Astrocyte of the cerebellum (primary cell): ENCODE measurements at regions not wholly inside any gene's neighbourhood (a gene's known extent, or its start where the extent isn't known, plus 50 kb on each side); places are given as distances from the start of the nearest gene placed in this dataset.
"Not testable (repeated sequence)": the region's sequence is repeated elsewhere in the genome, so short reads cannot be mapped to it uniquely, and the experiment has no call there.

Experiments used
- DNase-seq: peaks from one replicate; pipeline ENCODE4 v3.0.0-alpha.2; 2011; ENCODE audit warnings: low read depth
- H3K4me3 ChIP-seq: 2 replicates; pipeline ENCODE4 v1.5.1; 2011; ENCODE audit warnings: mild to moderate bottlenecking, low read depth, low read length, moderate library complexity
- CTCF ChIP-seq: IDR thresholded peaks from 2 replicates; pipeline ENCODE4 v1.5.1; 2012; ENCODE audit warnings: low read length, low read depth, moderate library complexity, mild to moderate bottlenecking; ENCODE audit errors: missing control alignments
- in situ Hi-C: cut with HindIII; loops from 2 replicates; pipeline ENCODE4 v1.10.0; 2017; ENCODE audit warnings: low sequenced_read_pairs

DNA sequence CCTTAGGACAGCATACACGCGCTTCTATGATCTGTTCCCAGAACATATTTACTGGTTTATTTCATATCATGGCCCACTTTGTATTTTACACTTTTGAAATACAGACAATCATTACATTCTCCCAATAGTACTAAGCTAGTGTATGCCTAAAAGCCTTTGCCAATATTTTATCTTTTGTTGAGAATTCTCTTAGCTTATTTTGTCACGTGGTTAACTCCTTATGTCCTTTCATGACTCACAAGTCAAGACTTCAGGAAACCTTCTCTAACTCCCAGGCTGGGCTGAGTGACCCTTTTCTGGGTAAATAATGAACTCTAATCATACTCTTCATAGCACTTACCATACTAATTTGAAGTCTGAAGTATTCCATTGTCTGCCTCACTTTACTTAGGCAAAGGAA lies 444.8 kb downstream of the ZNF33B start:
- in situ Hi-C loops, DNase-seq, H3K4me3 ChIP-seq: not testable (repeated sequence)

DNA sequence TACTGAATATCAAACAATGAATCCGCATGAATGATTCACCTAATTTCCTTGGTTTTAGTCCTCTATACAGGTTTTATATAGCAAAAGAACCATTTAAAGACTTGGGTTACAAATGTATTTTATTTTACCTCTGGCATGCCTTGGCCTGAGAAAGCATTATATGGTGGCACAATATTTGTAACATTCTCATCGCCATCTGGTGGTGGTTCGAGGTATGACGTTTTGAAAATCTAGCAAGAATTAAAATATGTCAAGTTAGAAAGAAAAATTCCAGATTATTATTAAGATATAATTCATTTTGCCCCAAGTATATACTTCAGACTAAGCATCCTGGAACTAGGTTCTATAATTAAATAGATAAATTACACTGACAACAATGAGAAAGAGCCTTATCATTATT lies 445.9 kb downstream of the ZNF33B start:
- DNase-seq, H3K4me3 ChIP-seq, in situ Hi-C loops: not testable (repeated sequence)
- TF ChIP-seq CTCF, result peak; percentile 24

GRCh38 chr10:42187501-42188195 lies 450.7 kb downstream of the ZNF33B start:
- DNase-seq, H3K4me3 ChIP-seq, in situ Hi-C loops: not testable (repeated sequence)

- H3K4me3 ChIP-seq, DNase-seq, in situ Hi-C loops: not testable (repeated sequence)
- peak; percentile 26 for TF ChIP-seq CTCF
Observed at GRCh38 chr10:42177793-42178689, 460.3 kb downstream of the ZNF33B start.

- in situ Hi-C loops, result no loop called here
- no peak overlapping the region for H3K4me3 ChIP-seq
- no peak for TF ChIP-seq CTCF
- DNase-seq, result no peak
Observed at GRCh38 chr10:42177077-42177792, 461.1 kb downstream of the ZNF33B start.

DNA sequence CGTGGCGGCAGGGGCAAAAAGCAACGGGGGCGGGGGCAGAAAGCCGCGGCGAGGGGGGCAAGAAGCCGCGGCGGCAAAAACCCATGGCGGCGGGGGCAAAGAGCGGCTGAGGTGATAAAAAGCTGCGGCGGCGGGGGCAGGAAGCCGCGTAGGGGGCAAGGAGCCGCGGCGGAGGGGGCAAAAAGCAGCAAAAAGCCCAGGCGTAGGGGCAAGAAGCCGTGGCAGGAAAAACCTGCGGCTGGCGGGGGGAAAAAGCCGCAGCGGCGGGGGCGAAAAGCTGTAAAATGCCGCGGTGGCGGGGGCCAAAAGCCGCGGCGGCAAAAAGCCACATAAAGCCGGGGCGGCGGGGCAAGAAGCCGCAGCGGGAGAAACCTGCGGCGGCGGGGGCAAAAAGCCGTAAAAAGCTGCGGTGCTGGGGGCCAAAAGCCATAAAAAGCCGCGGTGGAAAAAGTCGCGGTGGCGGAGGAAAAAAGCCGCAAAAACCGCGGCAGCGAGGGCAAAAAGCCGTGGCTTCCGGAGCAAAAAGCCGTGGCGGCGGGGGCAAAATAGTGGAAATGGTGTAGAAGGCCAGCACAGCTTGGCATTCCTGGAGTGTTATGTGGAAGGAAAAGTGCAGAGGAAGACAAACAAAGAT lies 487.8 kb downstream of the ZNF33B start:
- in situ Hi-C loops, result no loop called here
- DNase-seq, result no peak
- peak overlapping the region; percentile 10 for H3K4me3 ChIP-seq

More for the DNA sequence above, 487.8 kb downstream of the ZNF33B start:
- TF ChIP-seq CTCF, result no peak
